ES-I3 (cell line): ENCODE measurements at regions not wholly inside any gene's neighbourhood (a gene's known extent, or its start where the extent isn't known, plus 50 kb on each side); places are given as distances from the start of the nearest gene placed in this dataset.

Experiments
- H3K36me3 ChIP-seq: 2 replicates; pipeline ENCODE4 v1.6.1; 2013; ENCODE audit warnings: mild to moderate bottlenecking, low read length, control low read depth, moderate library complexity; ENCODE audit not compliant: insufficient read depth
- H3K4me1 ChIP-seq: 2 replicates; pipeline ENCODE4 v1.6.1; 2013; ENCODE audit warnings: mild to moderate bottlenecking, control low read depth, low read length; ENCODE audit not compliant: insufficient read depth
- H3K9ac ChIP-seq: 2 replicates; pipeline ENCODE4 v1.6.1; 2013; ENCODE audit warnings: low read depth, mild to moderate bottlenecking, low read length, moderate library complexity
- H3K9me3 ChIP-seq: 2 replicates; pipeline ENCODE4 v1.6.1; 2013; ENCODE audit warnings: mild to moderate bottlenecking, low read length, moderate library complexity; ENCODE audit not compliant: control insufficient read depth, insufficient read depth

DNA sequence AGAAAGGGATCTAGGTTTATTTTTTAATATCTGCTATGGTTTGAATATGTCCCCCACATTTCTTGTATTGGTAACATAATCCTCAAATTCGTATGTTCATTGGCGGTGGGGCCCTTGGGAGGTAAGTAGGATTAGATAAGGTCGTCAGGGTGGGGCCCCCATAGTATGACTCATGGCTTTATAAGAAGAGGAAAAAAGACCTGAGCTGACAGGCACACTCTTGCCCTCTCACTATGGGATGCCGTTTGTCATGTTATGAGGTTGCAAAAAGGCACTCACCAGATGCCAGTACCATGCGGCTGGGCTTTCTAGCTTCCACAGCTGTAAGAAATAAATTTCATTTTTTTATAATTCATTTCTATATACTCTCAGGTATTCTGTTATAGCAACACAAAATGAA is 67.3 kb upstream of the SGCD start:
- H3K4me1 ChIP-seq, result no peaks in the 10 kb centered on the region
- no peak overlapping the region for H3K9ac ChIP-seq
- no peaks in the 10 kb centered on the region for H3K9me3 ChIP-seq
- H3K36me3 ChIP-seq, result no peaks in the 10 kb centered on the region

DNA sequence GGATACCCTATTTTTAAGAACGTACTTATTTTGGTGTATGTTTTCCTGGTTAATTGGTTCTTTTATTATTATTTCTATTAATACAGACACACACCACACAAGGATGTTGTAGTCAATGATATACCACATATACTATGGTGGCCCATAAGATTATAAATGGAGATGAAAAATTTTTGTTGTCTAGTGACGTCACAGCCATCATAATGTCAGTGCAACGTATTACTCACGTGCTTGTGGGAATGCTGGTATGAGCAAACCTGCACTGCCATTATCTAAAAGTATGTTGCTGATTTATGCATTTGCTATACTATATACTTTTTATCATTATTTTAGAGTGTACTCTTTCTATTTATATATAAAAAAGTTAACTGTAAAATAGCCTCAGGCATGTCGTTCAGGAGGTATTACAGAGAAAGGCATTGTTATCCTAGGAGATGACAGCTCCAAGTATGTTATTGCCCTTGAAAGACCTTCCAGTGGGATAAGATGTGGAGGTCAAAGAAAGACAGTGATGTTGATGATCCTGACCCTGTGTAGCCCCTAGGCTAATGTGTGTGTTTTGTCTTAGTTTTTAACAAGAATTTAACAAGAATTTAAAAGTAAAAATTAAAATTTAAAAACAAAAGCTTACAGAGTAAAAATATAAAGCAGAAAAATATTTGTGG is 65.6 kb upstream of the SGCD start:
- no peak overlapping the region for H3K9ac ChIP-seq
- H3K9me3 ChIP-seq, result no peaks in the 10 kb centered on the region
- H3K4me1 ChIP-seq, result no peaks in the 10 kb centered on the region
- no peaks in the 10 kb centered on the region for H3K36me3 ChIP-seq

DNA sequence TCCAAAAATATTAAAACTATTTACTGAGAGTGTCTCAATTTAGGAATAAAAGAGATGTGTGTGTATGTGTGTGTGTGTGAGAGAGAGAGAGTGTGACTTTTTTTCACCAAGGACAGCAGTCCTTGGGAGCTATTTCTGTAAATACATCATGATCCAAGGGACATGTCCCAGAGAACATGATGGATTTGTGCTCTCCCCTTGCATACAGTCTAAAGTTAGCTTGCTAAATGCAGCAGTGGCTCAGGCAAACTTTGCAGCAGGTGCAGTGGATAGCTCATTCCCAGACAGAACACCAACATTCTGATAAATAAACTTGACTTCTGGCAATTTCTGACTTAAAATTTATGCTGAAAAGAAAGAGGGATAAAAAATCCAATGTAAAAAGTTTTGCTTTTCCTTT is 55.4 kb upstream of the SGCD start:
- Histone ChIP-seq H3K4me1 (peaks cover 7% of the 10 kb centered on the region), H3K36me3 (no peaks in the 10 kb centered on the region), H3K9ac (no peak overlapping the region), H3K9me3 (no peaks in the 10 kb centered on the region)

DNA sequence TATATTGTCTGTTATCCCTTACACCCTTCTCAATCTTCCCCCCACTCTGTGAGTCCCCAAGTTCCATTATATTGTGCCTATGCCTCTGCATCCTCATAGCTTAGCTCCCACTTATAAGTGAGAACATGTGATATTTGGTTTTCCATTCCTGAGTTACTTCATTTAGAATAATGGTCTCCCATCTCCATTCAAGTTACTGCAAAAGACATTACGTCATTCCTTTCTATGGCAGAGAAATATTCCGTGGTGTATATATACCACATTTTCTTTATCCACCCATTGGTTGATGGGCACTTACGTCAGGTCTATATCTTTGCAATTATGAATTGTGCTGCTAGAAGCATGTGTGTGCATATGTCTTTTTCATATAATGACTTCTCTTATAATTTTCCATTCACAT is 54.8 kb upstream of the SGCD start:
- Histone ChIP-seq H3K4me1 (peaks cover 7% of the 10 kb centered on the region), H3K9me3 (no peaks in the 10 kb centered on the region), H3K9ac (no peak overlapping the region), H3K36me3 (no peaks in the 10 kb centered on the region)

DNA sequence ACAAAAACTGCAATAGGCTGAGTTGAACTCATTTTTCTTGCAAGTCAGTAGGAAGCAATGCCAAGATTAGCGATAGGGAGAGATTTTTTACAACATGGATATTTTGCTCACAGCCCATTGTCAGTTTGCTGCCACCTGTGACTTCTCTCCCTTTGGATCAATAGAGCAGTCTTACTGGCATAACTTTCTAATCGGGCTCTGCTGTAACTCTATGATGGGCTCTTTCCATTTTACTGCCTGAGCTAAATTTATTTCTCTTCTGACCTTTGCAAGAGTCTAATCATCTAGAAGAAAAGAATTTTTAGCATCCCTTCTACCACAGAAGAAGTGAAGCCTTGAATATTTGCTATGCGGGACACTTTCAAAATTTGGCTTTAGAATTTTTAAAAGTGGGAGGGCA is 53.6 kb upstream of the SGCD start:
- peaks cover 7% of the 10 kb centered on the region for H3K4me1 ChIP-seq
- H3K36me3 ChIP-seq, result no peaks in the 10 kb centered on the region
- no peak overlapping the region for H3K9ac ChIP-seq

DNA sequence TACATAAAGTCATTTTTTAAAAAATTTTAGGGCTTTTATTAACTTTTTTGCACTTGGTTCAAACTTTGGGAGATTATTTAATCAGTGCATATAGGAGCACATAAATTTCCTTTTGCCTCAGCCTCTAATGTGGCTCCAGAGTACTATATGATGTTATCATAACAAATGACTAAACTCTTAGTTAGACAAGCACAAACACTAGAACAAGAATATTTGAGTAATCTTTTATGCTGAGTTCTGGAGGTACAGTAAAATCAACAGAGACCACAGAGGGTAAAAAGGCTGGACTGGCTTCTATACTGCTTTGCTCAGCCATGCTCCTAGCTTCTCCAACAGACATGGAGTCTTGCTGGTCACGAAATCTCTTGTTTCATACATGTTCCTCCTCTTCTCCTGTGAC is 52.5 kb upstream of the SGCD start:
- H3K4me1 ChIP-seq, result peaks cover 7% of the 10 kb centered on the region
- no peak overlapping the region for H3K9ac ChIP-seq
- H3K9me3 ChIP-seq, result no peaks in the 10 kb centered on the region
- no peaks in the 10 kb centered on the region for H3K36me3 ChIP-seq

More for the DNA sequence above, 53.6 kb upstream of the SGCD start:
- no peaks in the 10 kb centered on the region for H3K9me3 ChIP-seq
